ENCODE measurements at regions not wholly inside any gene's neighbourhood (a gene's known extent, or its start where the extent isn't known, plus 50 kb on each side); places are given as distances from the start of the nearest gene placed in this dataset.

- Histone ChIP-seq H3K9me3 (no peaks in the 10 kb centered on the region), H3K4me3 (no peak overlapping the region), H3K27me3 (no peaks in the 10 kb centered on the region), H3K4me1 (no peaks in the 10 kb centered on the region), H3K36me3 (no peaks in the 10 kb centered on the region), H3K27ac (no peak overlapping the region)
- intact Hi-C loops (cut with DNase I): no loop called here
- TF ChIP-seq, protein P1, sequence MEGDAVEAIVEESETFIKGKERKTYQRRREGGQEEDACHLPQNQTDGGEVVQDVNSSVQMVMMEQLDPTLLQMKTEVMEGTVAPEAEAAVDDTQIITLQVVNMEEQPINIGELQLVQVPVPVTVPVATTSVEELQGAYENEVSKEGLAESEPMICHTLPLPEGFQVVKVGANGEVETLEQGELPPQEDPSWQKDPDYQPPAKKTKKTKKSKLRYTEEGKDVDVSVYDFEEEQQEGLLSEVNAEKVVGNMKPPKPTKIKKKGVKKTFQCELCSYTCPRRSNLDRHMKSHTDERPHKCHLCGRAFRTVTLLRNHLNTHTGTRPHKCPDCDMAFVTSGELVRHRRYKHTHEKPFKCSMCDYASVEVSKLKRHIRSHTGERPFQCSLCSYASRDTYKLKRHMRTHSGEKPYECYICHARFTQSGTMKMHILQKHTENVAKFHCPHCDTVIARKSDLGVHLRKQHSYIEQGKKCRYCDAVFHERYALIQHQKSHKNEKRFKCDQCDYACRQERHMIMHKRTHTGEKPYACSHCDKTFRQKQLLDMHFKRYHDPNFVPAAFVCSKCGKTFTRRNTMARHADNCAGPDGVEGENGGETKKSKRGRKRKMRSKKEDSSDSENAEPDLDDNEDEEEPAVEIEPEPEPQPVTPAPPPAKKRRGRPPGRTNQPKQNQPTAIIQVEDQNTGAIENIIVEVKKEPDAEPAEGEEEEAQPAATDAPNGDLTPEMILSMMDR (IDR thresholded peaks at IDR 0.05): no peak
- TF ChIP-seq POLR2AphosphoS5 (IDR thresholded peaks at IDR 0.05) (no peak), POLR2A (IDR thresholded peaks at IDR 0.05) (no peak), EP300 (IDR thresholded peaks at IDR 0.05) (no peak)
- no peak for DNase-seq
Observed at GRCh38 chr1:177790566-177790965, 179.3 kb downstream of the SEC16B start.

DNA sequence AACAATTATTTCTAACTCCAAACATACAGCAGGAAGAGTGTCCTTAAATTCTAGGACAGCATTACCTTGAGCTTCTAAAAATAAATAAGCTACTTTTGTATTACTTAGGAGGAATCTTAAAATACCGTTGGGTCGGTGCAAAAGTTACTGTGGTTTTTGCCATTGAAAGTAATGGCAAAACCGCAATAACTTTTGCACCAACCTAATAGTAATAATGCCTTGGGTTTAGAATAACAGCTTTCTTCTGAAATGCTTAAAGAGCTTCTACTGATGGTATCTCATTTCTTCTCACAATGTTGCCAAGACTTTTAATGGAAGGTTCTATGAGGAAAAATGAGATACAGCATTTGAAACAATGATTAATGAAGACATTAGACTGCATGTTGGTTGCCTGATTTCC, 179.9 kb downstream of the SEC16B start:
- Histone ChIP-seq H3K9me3 (no peaks in the 10 kb centered on the region), H3K4me3 (no peak overlapping the region), H3K27ac (no peak overlapping the region), H3K4me1 (no peaks in the 10 kb centered on the region), H3K27me3 (no peaks in the 10 kb centered on the region), H3K36me3 (no peaks in the 10 kb centered on the region)
- DNase-seq: no peak
- 88% methylated on average over 3 of the region's 3 CpGs for WGBS, 2 donors
- intact Hi-C loops (cut with DNase I): no loop called here
- TF ChIP-seq, protein P1 (IDR thresholded peaks at IDR 0.05): no peak
- TF ChIP-seq POLR2AphosphoS5 (IDR thresholded peaks at IDR 0.05) (no peak), EP300 (IDR thresholded peaks at IDR 0.05) (no peak), POLR2A (IDR thresholded peaks at IDR 0.05) (no peak)

- no peak for DNase-seq
- intact Hi-C loops (cut with DNase I): no loop called here
- H3K4me1 ChIP-seq: no peaks in the 10 kb centered on the region
- H3K36me3 ChIP-seq: no peaks in the 10 kb centered on the region
- TF ChIP-seq POLR2AphosphoS5 (IDR thresholded peaks at IDR 0.05): no peak
- TF ChIP-seq POLR2A (IDR thresholded peaks at IDR 0.05): no peak
- TF ChIP-seq, protein P1 (IDR thresholded peaks at IDR 0.05): no peak
- no peak for TF ChIP-seq EP300 (IDR thresholded peaks at IDR 0.05)
- H3K27ac ChIP-seq: no peak overlapping the region
- WGBS, 2 donors: 80 to 87% methylated on average over 6 of the region's 6 CpGs
- H3K9me3 ChIP-seq: no peaks in the 10 kb centered on the region
- no peak overlapping the region for H3K4me3 ChIP-seq
- H3K27me3 ChIP-seq: no peaks in the 10 kb centered on the region
Observed at GRCh38 chr1:177786176-177786745, 183.6 kb downstream of the SEC16B start.

GRCh38 chr1:177784936-177785335, 184.9 kb downstream of the SEC16B start:
- Histone ChIP-seq H3K36me3 (no peaks in the 10 kb centered on the region), H3K27ac (no peak overlapping the region), H3K9me3 (no peaks in the 10 kb centered on the region), H3K4me3 (no peak overlapping the region), H3K27me3 (no peaks in the 10 kb centered on the region), H3K4me1 (peaks cover 0 to 4% (median 0%) of the 10 kb centered on the region in 4 donors)
- DNase-seq: no peak
- TF ChIP-seq, protein P1 (IDR thresholded peaks at IDR 0.05): no peak
- TF ChIP-seq EP300 (IDR thresholded peaks at IDR 0.05): no peak
- no peak for TF ChIP-seq POLR2AphosphoS5 (IDR thresholded peaks at IDR 0.05)
- no peak for TF ChIP-seq POLR2A (IDR thresholded peaks at IDR 0.05)
- WGBS, 2 donors: 77 to 82% methylated on average over 1 of the region's 1 CpG
- intact Hi-C loops (cut with DNase I): loop anchor here (5.0 kb wide), 1 partner anchor 883 kb away; no protein-coding TSS in a partner anchor

- Histone ChIP-seq H3K36me3 (no peaks in the 10 kb centered on the region), H3K4me3 (no peak overlapping the region), H3K9me3 (no peaks in the 10 kb centered on the region), H3K4me1 (peaks cover 0 to 5% (median 0%) of the 10 kb centered on the region in 4 donors), H3K27me3 (no peaks in the 10 kb centered on the region), H3K27ac (no peak overlapping the region)
- intact Hi-C loops (cut with DNase I): loop anchor here (5.0 kb wide), 1 partner anchor 882 kb away; no protein-coding TSS in a partner anchor
- DNase-seq: no peak
- TF ChIP-seq, protein P1 (IDR thresholded peaks at IDR 0.05): no peak
- TF ChIP-seq POLR2A (IDR thresholded peaks at IDR 0.05) (no peak), EP300 (IDR thresholded peaks at IDR 0.05) (no peak), POLR2AphosphoS5 (IDR thresholded peaks at IDR 0.05) (no peak)
- WGBS, 2 donors: 85 to 92% methylated on average over 1 of the region's 1 CpG
Observed at GRCh38 chr1:177784409-177784808, 185.4 kb downstream of the SEC16B start.
